Esophagus muscularis mucosa (tissue), 3 donors: ENCODE measurements at regions not wholly inside any gene's neighbourhood (a gene's known extent, or its start where the extent isn't known, plus 50 kb on each side); places are given as distances from the start of the nearest gene placed in this dataset.

Experiments used
- POLR2A ChIP-seq: fragments of 450-650 bp; IDR thresholded peaks from one replicate; pipeline ENCODE4 v1.6.1; 2017; ENCODE audit warnings: antibody characterized with exemption, moderate library complexity, mild to moderate bottlenecking, low read depth
- POLR2AphosphoS5 ChIP-seq, 2 donors: sonication (generic); formaldehyde crosslinking; IDR thresholded peaks; one replicate each; pipeline ENCODE4 v1.6.1; 2017; ENCODE audit warnings: antibody characterized with exemption in 2 of 2
- TF ChIP-seq, protein P1 (sequence below), 3 experiments: fragments of 200-600 bp in 2 of 3; fragments of 450-650 bp in 1 of 3; sonication (generic) in 2 of 3; IDR thresholded peaks; one replicate each; pipeline ENCODE4 v1.5.1; 2017 to 2019; ENCODE audit warnings: antibody characterized with exemption in 3 of 3, mild to moderate bottlenecking in 2 of 3, moderate library complexity in 1 of 3

DNA sequence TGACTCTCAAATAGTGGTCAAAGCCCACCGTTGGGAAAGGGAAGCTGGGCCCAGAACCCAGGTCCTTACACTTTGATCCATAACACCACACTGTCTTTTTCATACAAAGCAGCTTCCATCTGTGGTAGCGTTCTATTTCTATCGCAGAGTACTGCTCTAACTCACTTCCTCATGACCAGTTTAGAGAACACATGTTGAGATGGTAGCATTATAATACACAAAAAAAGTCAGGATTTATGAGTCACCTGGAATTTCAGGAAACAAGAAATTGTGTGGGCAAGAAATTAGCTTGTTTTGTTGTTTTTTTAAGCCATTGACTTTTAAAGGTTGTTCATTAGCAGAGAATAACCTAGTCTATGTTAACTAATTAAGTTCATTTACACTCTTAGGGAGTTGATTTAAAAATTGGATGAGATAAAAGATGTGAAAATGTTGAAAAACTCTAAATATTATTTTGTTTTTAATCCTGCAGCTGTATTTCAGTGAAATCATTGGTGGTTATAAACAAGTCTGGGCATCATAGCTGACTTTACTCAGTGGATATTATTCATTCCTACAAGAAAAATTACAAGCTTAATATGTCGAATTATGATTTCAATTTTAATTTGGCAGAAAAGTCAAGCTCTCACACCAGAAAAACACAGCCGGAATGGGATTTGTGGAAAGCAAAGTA, 1011.1 kb upstream of the HS3ST1 start:
- TF ChIP-seq, protein P1, sequence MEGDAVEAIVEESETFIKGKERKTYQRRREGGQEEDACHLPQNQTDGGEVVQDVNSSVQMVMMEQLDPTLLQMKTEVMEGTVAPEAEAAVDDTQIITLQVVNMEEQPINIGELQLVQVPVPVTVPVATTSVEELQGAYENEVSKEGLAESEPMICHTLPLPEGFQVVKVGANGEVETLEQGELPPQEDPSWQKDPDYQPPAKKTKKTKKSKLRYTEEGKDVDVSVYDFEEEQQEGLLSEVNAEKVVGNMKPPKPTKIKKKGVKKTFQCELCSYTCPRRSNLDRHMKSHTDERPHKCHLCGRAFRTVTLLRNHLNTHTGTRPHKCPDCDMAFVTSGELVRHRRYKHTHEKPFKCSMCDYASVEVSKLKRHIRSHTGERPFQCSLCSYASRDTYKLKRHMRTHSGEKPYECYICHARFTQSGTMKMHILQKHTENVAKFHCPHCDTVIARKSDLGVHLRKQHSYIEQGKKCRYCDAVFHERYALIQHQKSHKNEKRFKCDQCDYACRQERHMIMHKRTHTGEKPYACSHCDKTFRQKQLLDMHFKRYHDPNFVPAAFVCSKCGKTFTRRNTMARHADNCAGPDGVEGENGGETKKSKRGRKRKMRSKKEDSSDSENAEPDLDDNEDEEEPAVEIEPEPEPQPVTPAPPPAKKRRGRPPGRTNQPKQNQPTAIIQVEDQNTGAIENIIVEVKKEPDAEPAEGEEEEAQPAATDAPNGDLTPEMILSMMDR (IDR thresholded peaks at IDR 0.05): no peak
- TF ChIP-seq POLR2A: no peak
- no peak for TF ChIP-seq POLR2AphosphoS5 (IDR thresholded peaks at IDR 0.05)
